GM10266 (cell line): ENCODE measurements at regions not wholly inside any gene's neighbourhood (a gene's known extent, or its start where the extent isn't known, plus 50 kb on each side); places are given as distances from the start of the nearest gene placed in this dataset.

Experiments
- DNase-seq: peaks from one replicate; pipeline ENCODE4 v3.0.0; 2012; ENCODE audit errors: extremely low spot score
- CTCF ChIP-seq: IDR thresholded peaks from 2 replicates; pipeline ENCODE4 v1.5.1; 2012; ENCODE audit warnings: mild to moderate bottlenecking, low read depth; ENCODE audit not compliant: control insufficient read depth, insufficient read depth; ENCODE audit errors: missing control alignments

- DNase-seq: no peak
- TF ChIP-seq CTCF: no peak
Measured at GRCh38 chr20:51994751-51995417, 192.6 kb upstream of the SALL4 start.

- DNase-seq: no peak
- no peak for TF ChIP-seq CTCF
Measured at GRCh38 chr20:51987812-51988211, 185.5 kb upstream of the SALL4 start.

- TF ChIP-seq CTCF: no peak
- DNase-seq: no peak
Measured at GRCh38 chr20:51985013-51985415, 182.7 kb upstream of the SALL4 start.

- DNase-seq: no peak
- no peak for TF ChIP-seq CTCF
Measured at GRCh38 chr20:51980277-51980676, 178.0 kb upstream of the SALL4 start.

- TF ChIP-seq CTCF: no peak
- no peak for DNase-seq
Measured at GRCh38 chr20:51979226-51979625, 176.9 kb upstream of the SALL4 start.

GRCh38 chr20:51978070-51978501 lies 175.8 kb upstream of the SALL4 start:
- no peak for TF ChIP-seq CTCF
- no peak for DNase-seq

GRCh38 chr20:51972056-51972455 lies 169.7 kb upstream of the SALL4 start:
- no peak for DNase-seq
- no peak for TF ChIP-seq CTCF
